Thymus (tissue), 11 donors: ENCODE measurements at regions not wholly inside any gene's neighbourhood (a gene's known extent, or its start where the extent isn't known, plus 50 kb on each side); places are given as distances from the start of the nearest gene placed in this dataset.

ENCODE experiments used
- DNase-seq, 9 donors: peaks; one replicate each; pipeline ENCODE4 v3.0.0-alpha.2; 2013; ENCODE audit warnings: low spot score in 9 of 9, low read depth in 6 of 9, missing footprints in 1 of 9
- H3K27ac ChIP-seq, 2 donors: one replicate each; pipeline ENCODE4 v1.5.1; 2013; ENCODE audit warnings: control low read depth in 1 of 2, low read depth in 1 of 2, low read length in 1 of 2, mild to moderate bottlenecking in 1 of 2, moderate library complexity in 1 of 2
- H3K27me3 ChIP-seq, 2 donors: one replicate each; pipeline ENCODE4 v1.5.1; 2013; ENCODE audit warnings: low read length in 1 of 2; ENCODE audit not compliant: control insufficient read depth in 2 of 2, insufficient read depth in 1 of 2
- H3K36me3 ChIP-seq, 2 donors: one replicate each; pipeline ENCODE4 v1.5.1; 2013; ENCODE audit warnings: low read length in 1 of 2, mild to moderate bottlenecking in 1 of 2, moderate library complexity in 1 of 2; ENCODE audit not compliant: control insufficient read depth in 2 of 2, insufficient read depth in 2 of 2
- H3K4me1 ChIP-seq, 2 donors: one replicate each; pipeline ENCODE4 v1.5.1; 2013; ENCODE audit warnings: low read length in 2 of 2; ENCODE audit not compliant: control insufficient read depth in 2 of 2, insufficient read depth in 2 of 2
- H3K4me3 ChIP-seq, 2 donors: one replicate each; pipeline ENCODE4 v1.5.1; 2013; ENCODE audit warnings: low read length in 2 of 2, control low read depth in 1 of 2, mild to moderate bottlenecking in 1 of 2
- H3K9me3 ChIP-seq, 2 donors: one replicate each; pipeline ENCODE4 v1.5.1; 2013; ENCODE audit warnings: low read length in 1 of 2, mild to moderate bottlenecking in 1 of 2; ENCODE audit not compliant: control insufficient read depth in 2 of 2, insufficient read depth in 1 of 2
- WGBS: extraction: QIAGEN DNeasy Blood & Tissue Kit; methylation state at CpG from one replicate; pipeline ENCODE4 v1.1.7; 2013; 5-methylcytosine and 5-hydroxymethylcytosine counted together
- donor health status: healthy.

DNA sequence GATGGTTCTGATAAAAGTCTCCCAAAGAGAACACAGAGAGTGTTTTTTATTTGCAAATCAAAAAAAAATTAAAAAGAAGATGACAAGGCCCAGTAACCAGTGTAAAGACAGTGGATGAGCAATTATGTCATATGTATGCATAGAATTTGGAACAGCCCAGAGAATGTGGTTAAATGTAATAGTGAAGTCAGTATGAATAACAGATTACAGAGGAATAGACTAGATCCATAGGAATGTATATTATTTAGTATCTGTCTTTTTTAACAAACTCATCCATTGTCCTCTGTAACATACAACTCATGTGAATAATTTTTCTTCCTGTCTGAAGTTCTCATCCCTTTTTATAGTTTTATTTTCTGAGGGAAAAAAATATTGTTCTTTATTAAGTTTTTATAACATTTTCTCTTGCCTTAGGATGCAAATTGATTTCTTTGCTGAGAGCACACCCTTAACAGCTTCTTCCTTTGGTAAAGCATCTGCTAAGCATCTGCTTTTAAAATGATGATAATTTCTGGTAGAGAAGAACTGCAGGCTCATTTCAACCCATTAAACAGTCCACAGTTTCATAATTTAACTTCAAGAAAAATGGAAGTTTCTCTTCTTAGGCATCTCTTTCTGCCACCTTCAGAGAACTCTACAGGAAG is 266.5 kb upstream of the MTNR1B start:
- no peak overlapping the region for H3K27ac ChIP-seq
- H3K36me3 ChIP-seq, result no peaks in the 10 kb centered on the region
- no peak for DNase-seq
- no peak overlapping the region for H3K4me3 ChIP-seq
- no peaks in the 10 kb centered on the region for H3K27me3 ChIP-seq
- peaks cover 0 to 6% of the 10 kb centered on the region in 2 donors for H3K9me3 ChIP-seq
- H3K4me1 ChIP-seq, result no peaks in the 10 kb centered on the region

DNA sequence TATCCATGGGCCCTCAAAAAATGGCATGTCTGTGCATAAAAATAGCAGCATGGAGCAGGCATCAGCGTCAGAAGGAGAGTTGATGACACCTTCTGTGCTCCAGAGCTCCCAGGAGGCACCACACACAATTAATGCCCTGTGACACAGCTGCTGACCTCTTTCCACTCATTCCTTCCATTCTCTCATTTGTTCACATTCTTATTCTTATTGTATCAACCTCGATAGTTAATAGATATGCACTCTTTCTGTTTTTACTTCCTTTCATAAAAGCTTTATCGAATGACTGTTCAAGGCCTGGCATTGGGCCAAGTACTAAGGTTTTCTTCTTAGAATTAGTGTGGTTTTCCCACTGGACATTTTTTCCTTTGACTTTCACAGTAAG is 266.0 kb upstream of the MTNR1B start:
- WGBS, result 49% methylated on average over 3 of the region's 3 CpGs
- H3K4me1 ChIP-seq, result no peaks in the 10 kb centered on the region
- H3K36me3 ChIP-seq, result no peaks in the 10 kb centered on the region
- H3K4me3 ChIP-seq, result no peak overlapping the region
- peaks cover 0 to 6% of the 10 kb centered on the region in 2 donors for H3K9me3 ChIP-seq
- H3K27me3 ChIP-seq, result no peaks in the 10 kb centered on the region
- no peak for DNase-seq
- no peak overlapping the region for H3K27ac ChIP-seq

DNA sequence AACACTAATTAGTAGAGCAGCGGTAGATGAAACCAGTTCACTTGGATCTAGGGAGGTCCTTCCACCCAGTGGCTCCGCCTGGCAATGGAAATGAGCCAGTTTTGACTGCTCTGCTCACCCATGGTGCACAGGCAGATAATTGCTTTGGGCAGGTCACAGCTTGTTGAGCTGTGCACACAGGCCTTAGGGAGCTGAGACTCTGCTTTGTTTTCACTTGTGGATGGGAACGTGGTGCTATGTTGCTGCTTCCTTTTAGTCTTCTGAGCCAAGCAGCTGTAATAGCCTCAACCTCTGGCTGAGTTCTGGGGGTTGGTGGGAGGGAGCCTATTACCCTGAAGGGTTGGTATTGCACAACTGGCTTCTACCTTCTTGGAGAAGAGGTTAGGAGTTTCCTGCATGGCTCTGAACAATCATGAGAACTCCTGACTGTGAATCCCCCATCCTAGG is 262.3 kb upstream of the MTNR1B start:
- Histone ChIP-seq H3K4me3 (no peak overlapping the region), H3K36me3 (no peaks in the 10 kb centered on the region), H3K4me1 (no peaks in the 10 kb centered on the region), H3K27me3 (no peaks in the 10 kb centered on the region), H3K27ac (no peak overlapping the region), H3K9me3 (peaks cover 0 to 6% of the 10 kb centered on the region in 2 donors)
- DNase-seq, result peak in 3 of 9 donors; percentile 4 to 22 (median 7)
- 78% methylated on average over 3 of the region's 3 CpGs for WGBS

DNA sequence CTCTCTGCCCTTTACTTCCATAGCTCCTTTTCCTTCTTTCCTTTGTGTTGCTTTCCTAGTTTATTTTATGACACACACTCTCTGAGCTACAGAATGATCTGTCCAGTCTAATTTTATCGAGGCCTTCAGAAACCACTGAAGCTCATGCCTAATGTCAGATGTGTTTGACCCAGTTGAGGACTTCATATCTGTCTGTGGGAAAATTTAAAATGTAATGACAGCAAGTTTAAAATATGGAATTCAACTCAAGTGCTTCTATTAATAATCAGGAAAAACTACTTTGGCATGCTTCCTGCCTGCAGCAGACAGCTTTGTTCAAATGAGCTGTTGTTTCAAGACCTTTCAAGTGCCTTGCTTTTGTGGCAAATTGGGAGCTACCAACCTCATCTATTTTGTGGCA is 261.8 kb upstream of the MTNR1B start:
- no peaks in the 10 kb centered on the region for H3K36me3 ChIP-seq
- no peak overlapping the region for H3K27ac ChIP-seq
- WGBS, result 48% methylated on average over 1 of the region's 1 CpG
- no peak overlapping the region for H3K4me3 ChIP-seq
- H3K9me3 ChIP-seq, result peaks cover 0 to 6% of the 10 kb centered on the region in 2 donors
- H3K4me1 ChIP-seq, result no peaks in the 10 kb centered on the region
- no peak for DNase-seq
- no peaks in the 10 kb centered on the region for H3K27me3 ChIP-seq

DNA sequence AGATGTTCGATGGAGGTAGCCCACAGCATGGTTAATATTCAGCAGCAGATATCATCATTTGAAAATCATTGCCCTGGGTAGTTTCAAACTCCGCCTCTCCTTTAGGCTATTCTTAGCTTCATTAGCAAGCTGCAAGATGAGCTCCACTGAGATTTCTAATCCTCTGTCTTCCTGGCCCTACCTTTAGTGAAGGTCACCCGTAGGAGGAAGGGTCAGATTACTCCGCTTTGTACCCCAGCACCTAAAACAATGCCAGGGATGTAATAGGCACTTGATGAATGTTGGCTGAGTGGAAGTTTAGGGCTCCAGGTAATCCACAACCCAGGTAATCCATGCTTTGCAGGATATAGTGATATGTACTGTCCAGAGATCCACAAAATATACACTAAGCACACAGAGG is 260.1 kb upstream of the MTNR1B start:
- H3K36me3 ChIP-seq, result no peaks in the 10 kb centered on the region
- peaks cover 0 to 6% of the 10 kb centered on the region in 2 donors for H3K9me3 ChIP-seq
- no peaks in the 10 kb centered on the region for H3K27me3 ChIP-seq
- H3K27ac ChIP-seq, result no peak overlapping the region
- no peaks in the 10 kb centered on the region for H3K4me1 ChIP-seq
- WGBS, result 98% methylated on average over 4 of the region's 4 CpGs
- no peak overlapping the region for H3K4me3 ChIP-seq
- DNase-seq, result no peak

DNA sequence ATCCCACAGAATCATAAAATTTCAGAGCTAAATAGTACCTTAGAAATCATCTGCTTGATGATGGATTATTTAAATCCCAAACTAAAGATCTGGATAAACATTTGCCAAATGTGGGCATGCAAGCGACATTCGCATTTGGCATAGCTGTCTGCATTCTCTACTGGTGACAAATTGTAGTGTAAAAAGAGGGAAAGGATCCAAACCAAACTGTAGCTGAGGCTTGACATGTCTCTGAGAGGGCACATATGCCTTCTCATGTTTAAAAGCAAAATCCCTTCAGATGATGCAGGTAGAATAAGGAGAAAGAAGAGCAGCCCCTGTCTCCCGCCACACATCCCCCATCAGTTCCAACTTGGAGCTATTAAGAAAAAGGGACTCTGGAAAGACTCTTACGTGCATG is 257.5 kb upstream of the MTNR1B start:
- WGBS, result 95% methylated on average over 4 of the region's 4 CpGs
- no peaks in the 10 kb centered on the region for H3K9me3 ChIP-seq
- DNase-seq, result no peak

DNA sequence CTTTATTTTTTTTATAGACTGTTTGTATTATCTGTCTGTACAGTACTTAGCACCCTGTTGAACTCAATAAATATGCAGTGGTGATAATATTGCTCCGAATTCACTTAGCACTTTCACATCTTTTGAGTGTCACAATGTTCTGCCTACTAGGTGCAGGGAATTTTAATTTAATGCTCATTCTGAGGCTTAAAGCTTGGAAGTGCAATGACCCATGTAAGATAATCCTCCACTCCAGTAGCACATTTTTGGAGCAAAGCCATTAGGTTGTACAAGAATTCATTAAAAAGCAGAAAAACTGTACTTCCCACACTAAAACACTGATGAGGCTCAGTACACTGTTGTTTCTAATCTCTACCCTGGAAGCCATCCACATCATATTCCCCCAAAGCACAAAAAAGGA is 255.3 kb upstream of the MTNR1B start:
- Histone ChIP-seq H3K4me1 (no peaks in the 10 kb centered on the region), H3K36me3 (no peaks in the 10 kb centered on the region), H3K27ac (no peak overlapping the region), H3K4me3 (no peak overlapping the region), H3K27me3 (no peaks in the 10 kb centered on the region), H3K9me3 (no peaks in the 10 kb centered on the region)
- 94% methylated on average over 1 of the region's 1 CpG for WGBS
- DNase-seq, result no peak

More for the DNA sequence above, 257.5 kb upstream of the MTNR1B start:
- Histone ChIP-seq H3K27ac (no peak overlapping the region), H3K27me3 (no peaks in the 10 kb centered on the region), H3K4me3 (no peak overlapping the region), H3K36me3 (no peaks in the 10 kb centered on the region), H3K4me1 (no peaks in the 10 kb centered on the region)

DNA sequence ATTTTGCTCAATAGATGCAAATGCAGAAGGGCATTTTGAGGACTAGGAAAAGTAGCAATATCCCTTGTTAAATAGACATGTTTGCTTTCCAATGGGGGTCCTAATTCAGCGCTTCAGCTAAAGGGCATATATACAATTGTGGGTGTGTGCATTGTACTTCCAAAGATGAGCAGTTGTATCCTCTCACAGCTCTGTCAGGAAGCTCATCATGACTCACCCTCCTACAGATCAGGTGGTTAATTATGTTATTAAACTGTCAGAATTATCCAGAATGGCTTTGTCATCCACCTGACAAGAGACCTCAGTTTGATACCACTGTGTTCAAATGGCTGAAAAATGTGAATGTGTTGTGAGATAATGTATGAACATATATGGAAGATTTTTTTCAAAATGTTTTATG is 252.2 kb upstream of the MTNR1B start:
- Histone ChIP-seq H3K4me3 (no peak overlapping the region), H3K9me3 (no peaks in the 10 kb centered on the region), H3K27ac (no peak overlapping the region), H3K36me3 (no peaks in the 10 kb centered on the region), H3K4me1 (no peaks in the 10 kb centered on the region), H3K27me3 (no peaks in the 10 kb centered on the region)
- 99% methylated on average over 1 of the region's 1 CpG for WGBS
- DNase-seq, result no peak

DNA sequence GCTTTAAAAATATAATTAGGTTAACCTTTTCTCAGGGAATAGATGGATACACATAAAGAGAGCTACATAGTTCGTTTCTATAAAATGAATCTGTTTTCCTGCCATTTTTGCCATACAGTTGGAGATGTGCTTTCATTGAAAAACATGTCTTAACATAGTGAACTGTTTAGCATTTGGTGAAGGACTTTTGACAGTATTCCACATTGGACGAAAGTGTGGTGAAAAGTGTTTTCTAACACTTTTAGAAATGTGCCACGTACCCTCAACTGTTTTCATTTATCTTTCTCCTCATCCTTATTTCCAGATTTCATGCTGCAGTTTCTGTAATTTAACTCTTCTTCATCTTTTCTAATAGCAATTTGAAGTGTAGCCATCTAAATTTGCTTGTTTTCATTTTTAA is 249.1 kb upstream of the MTNR1B start:
- Histone ChIP-seq H3K9me3 (no peaks in the 10 kb centered on the region), H3K27me3 (no peaks in the 10 kb centered on the region), H3K36me3 (no peaks in the 10 kb centered on the region), H3K4me3 (no peak overlapping the region), H3K4me1 (no peaks in the 10 kb centered on the region), H3K27ac (no peak overlapping the region)
- 82% methylated on average over 3 of the region's 3 CpGs for WGBS
- DNase-seq, result no peak

DNA sequence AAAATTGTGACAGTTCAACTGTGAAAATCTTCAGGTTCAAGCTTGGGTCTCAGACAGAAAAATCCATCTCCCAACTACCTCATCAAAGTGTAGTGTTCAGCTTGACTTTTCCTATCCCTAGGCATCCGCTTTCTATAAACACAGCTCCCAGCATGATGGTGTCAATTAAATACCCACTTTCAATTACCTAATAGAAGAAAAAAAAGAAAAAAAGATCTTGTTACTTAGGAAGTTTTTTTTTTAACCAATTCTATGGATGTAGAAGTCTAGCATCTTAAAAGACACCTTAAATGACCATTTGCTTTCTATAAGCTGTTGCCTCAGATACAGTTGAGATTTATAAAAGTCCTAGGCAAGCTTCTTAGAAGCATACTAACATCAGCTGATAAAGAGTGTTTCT is 244.1 kb upstream of the MTNR1B start:
- H3K9me3 ChIP-seq, result no peaks in the 10 kb centered on the region
- no peak overlapping the region for H3K4me3 ChIP-seq
- WGBS, result 98% methylated on average over 1 of the region's 1 CpG
- H3K36me3 ChIP-seq, result no peaks in the 10 kb centered on the region
- no peaks in the 10 kb centered on the region for H3K27me3 ChIP-seq
- no peak overlapping the region for H3K27ac ChIP-seq
- no peak for DNase-seq
- H3K4me1 ChIP-seq, result no peaks in the 10 kb centered on the region
